Stomach (tissue), 4 donors: ENCODE measurements at regions not wholly inside any gene's neighbourhood (a gene's known extent, or its start where the extent isn't known, plus 50 kb on each side); places are given as distances from the start of the nearest gene placed in this dataset.

Source experiments
- CTCF ChIP-seq, 7 experiments: fragments of 450-650 bp in 4 of 7; fragments of 200-600 bp in 3 of 7; sonication (generic) in 3 of 7; IDR thresholded peaks; one replicate each; pipeline ENCODE4 v1.5.1; 2016 to 2019; ENCODE audit warnings: antibody characterized with exemption in 7 of 7, control low read depth in 2 of 7, mild to moderate bottlenecking in 1 of 7
- POLR2A ChIP-seq, 4 donors: fragments of 450-650 bp; IDR thresholded peaks; one replicate each; pipeline ENCODE4 v1.6.1; 2016; ENCODE audit warnings: antibody characterized with exemption in 4 of 4, control low read depth in 2 of 4, mild to moderate bottlenecking in 1 of 4, moderate library complexity in 1 of 4
- POLR2AphosphoS5 ChIP-seq, 3 donors: sonication (generic); formaldehyde crosslinking; IDR thresholded peaks; one replicate each; pipeline ENCODE4 v1.6.1; 2016; ENCODE audit warnings: antibody characterized with exemption in 3 of 3

- TF ChIP-seq CTCF (IDR thresholded peaks at IDR 0.05) (no peak), POLR2AphosphoS5 (IDR thresholded peaks at IDR 0.05) (no peak), POLR2A (IDR thresholded peaks at IDR 0.05) (no peak)
Observed at GRCh38 chr9:106019039-106019680, 324.8 kb downstream of the TMEM38B start.
